Neural cell (in vitro differentiated cells): ENCODE measurements at regions not wholly inside any gene's neighbourhood (a gene's known extent, or its start where the extent isn't known, plus 50 kb on each side); places are given as distances from the start of the nearest gene placed in this dataset.

ENCODE experiments used
- CTCF ChIP-seq: fragments of 450-650 bp; IDR thresholded peaks from 2 replicates; pipeline ENCODE4 v1.5.1; 2014; ENCODE audit warnings: antibody characterized with exemption, mild to moderate bottlenecking, moderate library complexity; ENCODE audit not compliant: poor library complexity, severe bottlenecking
- EP300 ChIP-seq: fragments of 450-650 bp; conservative IDR thresholded peaks from 2 replicates; pipeline ENCODE4 v1.6.1; 2014; ENCODE audit warnings: antibody characterized with exemption, mild to moderate bottlenecking, moderate library complexity; ENCODE audit not compliant: poor library complexity, severe bottlenecking
- EZH2 ChIP-seq: fragments of 200-600, 300-800 bp; shearing (Covaris generic), sonication (generic); IDR thresholded peaks from 2 replicates; pipeline ENCODE4 v1.6.1; 2014; ENCODE audit warnings: antibody characterized with exemption, low read length, borderline replicate concordance, mild to moderate bottlenecking; ENCODE audit not compliant: insufficient read depth, poor library complexity, severe bottlenecking
- MXI1 ChIP-seq: fragments of 450-650 bp; conservative IDR thresholded peaks from 2 replicates; pipeline ENCODE4 v1.6.1; 2014; ENCODE audit warnings: antibody characterized with exemption, mild to moderate bottlenecking; ENCODE audit not compliant: poor library complexity, severe bottlenecking
- POLR2AphosphoS5 ChIP-seq: IDR thresholded peaks from 2 replicates; pipeline ENCODE4 v1.6.1; 2012
- REST ChIP-seq: IDR thresholded peaks from 2 replicates; pipeline ENCODE4 v1.6.1; 2012; ENCODE audit warnings: borderline replicate concordance
- TAF1 ChIP-seq: IDR thresholded peaks from 2 replicates; pipeline ENCODE4 v1.6.1; 2012; ENCODE audit warnings: low read depth

- TF ChIP-seq EZH2 (no peak), CTCF (no peak), MXI1 (no peak), EP300 (no peak), TAF1 (no peak), POLR2AphosphoS5 (no peak), REST (no peak)
Observed at GRCh38 chr13:64277097-64277496, 2861.4 kb upstream of the PCDH20 start.
